ENCODE measurements at regions not wholly inside any gene's neighbourhood (a gene's known extent, or its start where the extent isn't known, plus 50 kb on each side); places are given as distances from the start of the nearest gene placed in this dataset.

DNA sequence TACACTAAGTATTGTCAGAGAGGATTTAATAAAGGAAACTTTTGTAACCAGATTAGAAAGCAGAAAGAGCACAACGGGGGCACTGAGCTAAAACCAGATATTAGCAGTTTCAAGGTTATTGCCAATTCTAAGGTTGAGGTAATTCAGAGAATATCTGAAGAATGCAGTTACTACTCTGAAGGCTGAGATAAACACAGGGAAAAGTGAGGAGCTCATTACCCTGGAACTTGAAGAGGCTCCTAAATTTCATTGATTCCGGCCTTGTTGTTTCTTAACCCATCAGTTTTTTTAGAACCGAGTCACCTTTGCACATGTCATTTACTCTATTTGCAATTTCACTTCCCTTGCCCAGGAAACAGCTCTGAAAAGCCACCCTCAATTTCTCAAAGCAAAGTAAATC is 72.4 kb upstream of the BTBD3 start:
- Histone ChIP-seq H3K27ac (no peak overlapping the region), H3K4me3 (no peak overlapping the region), H3K36me3 (ENCODE audit: low read depth) (no peaks in the 10 kb centered on the region), H3K9me3 (ENCODE audit: insufficient read depth, low read depth) (no peaks in the 10 kb centered on the region), H4K20me1 (ENCODE audit: insufficient read depth) (no peaks in the 10 kb centered on the region), H3F3A (ENCODE audit: insufficient read depth, low read depth) (no peaks in the 10 kb centered on the region), H3K4me2 (no peak overlapping the region), H3K9me2 (ENCODE audit: insufficient read depth) (no peaks in the 10 kb centered on the region), H3K4me1 (replicated peaks; ENCODE audit: insufficient read depth) (0 out of 2 replicates have a peak, but pooled peaks cover 5% of the 10 kb centered on the region), H3K79me2 (ENCODE audit: low read depth) (no peaks in the 10 kb centered on the region), H2AFZ (peak overlapping the region; percentile 32; the same call in 1 of the 2 replicates), H3K27me3 (ENCODE audit: insufficient read depth, low read depth) (no peaks in the 10 kb centered on the region)
- no TSS peak for BruUV-seq (replicated peaks)
- ChIA-PET POLR2A (ENCODE audit: unreplicated experiment) (no interaction called here), CTCF (no interaction called here)
- intact Hi-C loops (cut with micrococcal nuclease; ENCODE audit: unreplicated experiment) = no loop called here
- no peak for DNase-seq
- TF ChIP-seq, protein P1, sequence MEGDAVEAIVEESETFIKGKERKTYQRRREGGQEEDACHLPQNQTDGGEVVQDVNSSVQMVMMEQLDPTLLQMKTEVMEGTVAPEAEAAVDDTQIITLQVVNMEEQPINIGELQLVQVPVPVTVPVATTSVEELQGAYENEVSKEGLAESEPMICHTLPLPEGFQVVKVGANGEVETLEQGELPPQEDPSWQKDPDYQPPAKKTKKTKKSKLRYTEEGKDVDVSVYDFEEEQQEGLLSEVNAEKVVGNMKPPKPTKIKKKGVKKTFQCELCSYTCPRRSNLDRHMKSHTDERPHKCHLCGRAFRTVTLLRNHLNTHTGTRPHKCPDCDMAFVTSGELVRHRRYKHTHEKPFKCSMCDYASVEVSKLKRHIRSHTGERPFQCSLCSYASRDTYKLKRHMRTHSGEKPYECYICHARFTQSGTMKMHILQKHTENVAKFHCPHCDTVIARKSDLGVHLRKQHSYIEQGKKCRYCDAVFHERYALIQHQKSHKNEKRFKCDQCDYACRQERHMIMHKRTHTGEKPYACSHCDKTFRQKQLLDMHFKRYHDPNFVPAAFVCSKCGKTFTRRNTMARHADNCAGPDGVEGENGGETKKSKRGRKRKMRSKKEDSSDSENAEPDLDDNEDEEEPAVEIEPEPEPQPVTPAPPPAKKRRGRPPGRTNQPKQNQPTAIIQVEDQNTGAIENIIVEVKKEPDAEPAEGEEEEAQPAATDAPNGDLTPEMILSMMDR (conservative IDR thresholded peaks at IDR 0.05) = no peak
- no peak for TF ChIP-seq EZH2 (IDR thresholded peaks at IDR 0.05; ENCODE audit: low read depth)

GRCh38 chr20:11846131-11846530 is 71.6 kb upstream of the BTBD3 start:
- TF ChIP-seq, protein P1 (conservative IDR thresholded peaks at IDR 0.05) = no peak
- no peaks in the 10 kb centered on the region for H3K79me2 ChIP-seq (ENCODE audit: low read depth)
- H3K9me3 ChIP-seq (ENCODE audit: insufficient read depth, low read depth) = no peaks in the 10 kb centered on the region
- H3K9me2 ChIP-seq (ENCODE audit: insufficient read depth) = no peaks in the 10 kb centered on the region
- 0 out of 2 replicates have a peak, but pooled peaks cover 13% of the 10 kb centered on the region for H3K4me1 ChIP-seq (replicated peaks; ENCODE audit: insufficient read depth)
- H3K4me3 ChIP-seq = no peak overlapping the region
- H2AFZ ChIP-seq = no peak overlapping the region
- POLR2A ChIA-PET (ENCODE audit: unreplicated experiment) = no interaction called here
- no peaks in the 10 kb centered on the region for H3F3A ChIP-seq (ENCODE audit: insufficient read depth, low read depth)
- CTCF ChIA-PET = no interaction called here
- H3K36me3 ChIP-seq (ENCODE audit: low read depth) = no peaks in the 10 kb centered on the region
- no peaks in the 10 kb centered on the region for H3K27me3 ChIP-seq (ENCODE audit: insufficient read depth, low read depth)
- H4K20me1 ChIP-seq (ENCODE audit: insufficient read depth) = no peaks in the 10 kb centered on the region
- H3K4me2 ChIP-seq = no peak overlapping the region
- intact Hi-C loops (cut with micrococcal nuclease; ENCODE audit: unreplicated experiment) = no loop called here
- H3K27ac ChIP-seq = no peak overlapping the region
- DNase-seq = no peak
- BruUV-seq (replicated peaks) = no TSS peak

DNA sequence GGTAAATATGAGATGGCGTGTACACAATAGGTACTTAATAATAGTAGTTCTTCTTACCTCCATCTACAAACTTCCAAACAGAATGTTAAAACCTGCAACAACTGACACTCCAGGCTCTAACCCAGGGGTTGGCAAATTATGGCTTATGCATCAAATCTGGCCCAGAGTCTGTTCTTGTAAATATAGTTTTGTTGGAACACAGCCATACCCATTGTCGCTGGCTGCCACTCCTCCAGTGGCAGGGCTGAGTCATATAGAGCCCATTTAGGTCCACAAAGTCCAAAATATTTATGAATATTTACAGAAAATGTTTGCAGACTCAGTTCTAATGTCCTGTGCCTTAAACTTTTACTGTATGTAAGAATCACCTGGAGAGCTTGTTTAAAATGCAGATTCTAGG is 69.9 kb upstream of the BTBD3 start:
- intact Hi-C loops (cut with micrococcal nuclease; ENCODE audit: unreplicated experiment) = no loop called here
- Histone ChIP-seq H3K9me2 (ENCODE audit: insufficient read depth) (no peaks in the 10 kb centered on the region), H3K4me2 (no peak overlapping the region), H3K4me1 (replicated peaks; ENCODE audit: insufficient read depth) (0 out of 2 replicates have a peak, but pooled peaks cover 15% of the 10 kb centered on the region), H3K27ac (no peak overlapping the region), H3K36me3 (ENCODE audit: low read depth) (no peaks in the 10 kb centered on the region), H3K79me2 (ENCODE audit: low read depth) (no peaks in the 10 kb centered on the region), H4K20me1 (ENCODE audit: insufficient read depth) (no peaks in the 10 kb centered on the region), H2AFZ (no peak overlapping the region), H3K27me3 (ENCODE audit: insufficient read depth, low read depth) (no peaks in the 10 kb centered on the region), H3F3A (ENCODE audit: insufficient read depth, low read depth) (no peaks in the 10 kb centered on the region), H3K9me3 (ENCODE audit: insufficient read depth, low read depth) (no peaks in the 10 kb centered on the region), H3K4me3 (no peak overlapping the region)
- no TSS peak for BruUV-seq (replicated peaks)
- TF ChIP-seq EZH2 (IDR thresholded peaks at IDR 0.05; ENCODE audit: low read depth) = no peak
- TF ChIP-seq, protein P1 (conservative IDR thresholded peaks at IDR 0.05) = no peak
- DNase-seq = no peak
- ChIA-PET CTCF (no interaction called here), POLR2A (ENCODE audit: unreplicated experiment) (no interaction called here)
